Activated T-cell treated with anti-CD3 and anti-CD28 coated beads, Interleukin-2, amount 50 U/mL, for 1 hour (primary cell): ENCODE measurements at regions not wholly inside any gene's neighbourhood (a gene's known extent, or its start where the extent isn't known, plus 50 kb on each side); places are given as distances from the start of the nearest gene placed in this dataset.
"Not testable (repeated sequence)": the region's sequence is repeated elsewhere in the genome, so short reads cannot be mapped to it uniquely, and the experiment has no call there.

Source experiments
- DNase-seq: peaks from one replicate; pipeline ENCODE4 v3.0.0-alpha.2; 2020

GRCh38 chr21:6066320-6066985 lies 4454.9 kb upstream of the TPTE start:
- DNase-seq, result not testable (repeated sequence)

GRCh38 chr21:6068098-6068831 lies 4453.1 kb upstream of the TPTE start:
- DNase-seq, result not testable (repeated sequence)

GRCh38 chr21:6070213-6070612 lies 4451.2 kb upstream of the TPTE start:
- DNase-seq, result not testable (repeated sequence)

- DNase-seq, result not testable (repeated sequence)
These were observed 4448.7 kb upstream of the TPTE start for GRCh38 chr21:6072691-6073090.

- not testable (repeated sequence) for DNase-seq
These were observed 4447.2 kb upstream of the TPTE start for GRCh38 chr21:6073993-6074705.

GRCh38 chr21:6074935-6075334 lies 4446.4 kb upstream of the TPTE start:
- not testable (repeated sequence) for DNase-seq

GRCh38 chr21:6075627-6076208 lies 4445.7 kb upstream of the TPTE start:
- DNase-seq, result not testable (repeated sequence)

- DNase-seq, result not testable (repeated sequence)
These were observed 4444.0 kb upstream of the TPTE start for GRCh38 chr21:6077358-6077757.

- not testable (repeated sequence) for DNase-seq
These were observed 4442.5 kb upstream of the TPTE start for GRCh38 chr21:6078902-6079301.

- not testable (repeated sequence) for DNase-seq
These were observed 4440.3 kb upstream of the TPTE start for GRCh38 chr21:6080941-6081655.

- DNase-seq, result not testable (repeated sequence)
These were observed 4439.2 kb upstream of the TPTE start for GRCh38 chr21:6082166-6082565.

GRCh38 chr21:6083574-6084120 lies 4437.7 kb upstream of the TPTE start:
- DNase-seq, result not testable (repeated sequence)

GRCh38 chr21:6086038-6086437 lies 4435.3 kb upstream of the TPTE start:
- DNase-seq, result not testable (repeated sequence)

GRCh38 chr21:6087579-6088178 lies 4433.7 kb upstream of the TPTE start:
- not testable (repeated sequence) for DNase-seq

- not testable (repeated sequence) for DNase-seq
These were observed 4431.0 kb upstream of the TPTE start for GRCh38 chr21:6090286-6090908.

- DNase-seq, result not testable (repeated sequence)
These were observed 4429.9 kb upstream of the TPTE start for GRCh38 chr21:6091335-6092027.

- DNase-seq, result not testable (repeated sequence)
These were observed 4429.0 kb upstream of the TPTE start for GRCh38 chr21:6092401-6092800.

GRCh38 chr21:6093419-6093818 lies 4428.0 kb upstream of the TPTE start:
- DNase-seq, result not testable (repeated sequence)

GRCh38 chr21:6093870-6094269 lies 4427.5 kb upstream of the TPTE start:
- not testable (repeated sequence) for DNase-seq

GRCh38 chr21:6095304-6095703 lies 4426.1 kb upstream of the TPTE start:
- not testable (repeated sequence) for DNase-seq
